GM12864 (cell line): ENCODE measurements at regions not wholly inside any gene's neighbourhood (a gene's known extent, or its start where the extent isn't known, plus 50 kb on each side); places are given as distances from the start of the nearest gene placed in this dataset.

Source experiments
- DNase-seq: peaks from one replicate; pipeline ENCODE4 v3.0.0-alpha.2; 2011; ENCODE audit warnings: low read depth
- H3K4me3 ChIP-seq: 2 replicates; pipeline ENCODE4 v1.5.1; 2011; ENCODE audit warnings: mild to moderate bottlenecking, low read depth, low read length, control low read depth
- TF ChIP-seq, protein P1 (sequence below): IDR thresholded peaks from 2 replicates; pipeline ENCODE4 v1.5.1; 2011; ENCODE audit warnings: low read depth, mild to moderate bottlenecking, moderate library complexity, low read length, control low read depth, inconsistent platforms; ENCODE audit errors: missing control alignments

DNA sequence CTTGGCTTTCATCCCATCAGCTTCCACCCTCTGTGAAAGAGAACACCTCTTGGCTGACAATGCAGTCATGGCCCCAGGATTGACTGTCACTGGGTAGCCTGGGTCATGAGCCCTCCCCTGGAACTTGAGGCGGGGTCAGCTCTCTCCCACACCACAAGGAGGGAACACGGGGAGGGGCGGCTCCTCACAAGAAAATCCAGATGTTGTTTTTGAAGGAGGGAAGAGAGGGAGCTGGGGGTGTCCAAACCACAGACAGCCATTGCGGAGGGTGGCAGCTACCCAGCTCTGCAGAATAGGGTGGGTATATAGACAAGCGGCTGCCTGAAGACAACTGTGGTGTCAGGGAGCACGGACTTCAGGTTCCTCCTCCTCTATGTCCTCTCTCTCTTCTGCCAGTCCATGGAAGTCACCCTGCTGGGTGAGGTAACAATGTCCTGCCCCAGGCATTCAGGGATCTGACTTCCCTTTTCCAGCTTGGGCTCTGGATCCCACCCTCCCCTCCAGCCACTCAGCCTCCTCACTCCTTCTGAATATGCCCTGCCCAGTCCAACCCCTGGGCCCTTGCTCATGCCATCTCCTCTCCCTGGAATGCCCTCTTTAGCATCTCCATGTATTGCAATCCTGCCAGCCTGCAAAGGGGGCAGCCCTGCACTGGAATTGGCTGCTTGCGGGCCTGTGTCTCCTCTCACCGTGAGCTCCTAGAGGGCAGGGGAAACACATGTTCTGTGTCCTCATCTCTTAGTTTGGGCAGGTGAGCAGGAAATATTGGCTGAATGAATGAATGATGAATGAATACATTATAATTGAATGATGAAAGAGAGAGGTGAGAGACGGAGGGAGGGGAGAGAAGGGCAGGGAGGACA is 60.9 kb upstream of the RUNX3 start:
- DNase-seq: no peak
- H3K4me3 ChIP-seq: no peak overlapping the region
- TF ChIP-seq, protein P1, sequence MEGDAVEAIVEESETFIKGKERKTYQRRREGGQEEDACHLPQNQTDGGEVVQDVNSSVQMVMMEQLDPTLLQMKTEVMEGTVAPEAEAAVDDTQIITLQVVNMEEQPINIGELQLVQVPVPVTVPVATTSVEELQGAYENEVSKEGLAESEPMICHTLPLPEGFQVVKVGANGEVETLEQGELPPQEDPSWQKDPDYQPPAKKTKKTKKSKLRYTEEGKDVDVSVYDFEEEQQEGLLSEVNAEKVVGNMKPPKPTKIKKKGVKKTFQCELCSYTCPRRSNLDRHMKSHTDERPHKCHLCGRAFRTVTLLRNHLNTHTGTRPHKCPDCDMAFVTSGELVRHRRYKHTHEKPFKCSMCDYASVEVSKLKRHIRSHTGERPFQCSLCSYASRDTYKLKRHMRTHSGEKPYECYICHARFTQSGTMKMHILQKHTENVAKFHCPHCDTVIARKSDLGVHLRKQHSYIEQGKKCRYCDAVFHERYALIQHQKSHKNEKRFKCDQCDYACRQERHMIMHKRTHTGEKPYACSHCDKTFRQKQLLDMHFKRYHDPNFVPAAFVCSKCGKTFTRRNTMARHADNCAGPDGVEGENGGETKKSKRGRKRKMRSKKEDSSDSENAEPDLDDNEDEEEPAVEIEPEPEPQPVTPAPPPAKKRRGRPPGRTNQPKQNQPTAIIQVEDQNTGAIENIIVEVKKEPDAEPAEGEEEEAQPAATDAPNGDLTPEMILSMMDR: no peak

GRCh38 chr1:24990136-24990535 is 60.1 kb upstream of the RUNX3 start:
- DNase-seq: no peak
- H3K4me3 ChIP-seq: no peak overlapping the region
- TF ChIP-seq, protein P1: no peak

DNA sequence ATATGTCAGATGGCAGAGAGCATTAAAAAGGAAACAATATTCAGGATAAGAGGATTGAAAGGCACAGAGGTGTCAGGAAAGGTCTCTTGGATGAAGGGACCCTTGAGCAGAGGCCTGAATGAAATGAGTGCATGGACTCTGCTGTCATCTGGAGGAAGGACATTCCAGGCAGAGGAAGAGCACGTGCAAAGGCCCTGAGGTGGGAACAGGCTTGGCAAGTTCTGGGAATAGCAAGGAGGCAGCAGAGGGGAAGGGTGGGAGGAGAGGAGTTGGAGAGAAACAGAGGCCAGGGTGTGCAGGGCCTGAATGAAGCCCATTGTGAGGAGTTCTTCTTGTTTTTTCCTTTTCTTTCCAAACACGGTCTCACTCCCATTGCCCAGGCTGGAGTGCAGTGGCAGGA is 59.0 kb upstream of the RUNX3 start:
- no peak overlapping the region for H3K4me3 ChIP-seq
- TF ChIP-seq, protein P1: no peak
- DNase-seq: no peak

DNA sequence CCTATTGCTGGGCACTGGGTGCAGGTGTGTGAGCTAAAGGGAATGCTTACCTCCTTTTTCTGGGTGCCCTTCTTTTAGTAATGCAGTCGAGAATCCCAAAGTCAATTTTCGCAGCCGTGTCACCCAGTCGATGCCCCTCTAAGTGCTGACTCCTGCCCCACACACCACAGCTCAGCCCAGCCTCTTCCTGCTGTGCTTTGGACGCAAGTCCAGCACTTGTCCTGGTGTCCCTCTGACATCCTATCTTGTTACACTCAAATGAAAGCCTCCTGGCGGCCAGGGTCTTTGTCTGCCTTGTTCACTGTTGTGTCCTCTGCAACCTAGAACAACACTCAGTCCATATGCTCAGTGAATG is 58.5 kb upstream of the RUNX3 start:
- H3K4me3 ChIP-seq: no peak overlapping the region
- TF ChIP-seq, protein P1: no peak
- no peak for DNase-seq

DNA sequence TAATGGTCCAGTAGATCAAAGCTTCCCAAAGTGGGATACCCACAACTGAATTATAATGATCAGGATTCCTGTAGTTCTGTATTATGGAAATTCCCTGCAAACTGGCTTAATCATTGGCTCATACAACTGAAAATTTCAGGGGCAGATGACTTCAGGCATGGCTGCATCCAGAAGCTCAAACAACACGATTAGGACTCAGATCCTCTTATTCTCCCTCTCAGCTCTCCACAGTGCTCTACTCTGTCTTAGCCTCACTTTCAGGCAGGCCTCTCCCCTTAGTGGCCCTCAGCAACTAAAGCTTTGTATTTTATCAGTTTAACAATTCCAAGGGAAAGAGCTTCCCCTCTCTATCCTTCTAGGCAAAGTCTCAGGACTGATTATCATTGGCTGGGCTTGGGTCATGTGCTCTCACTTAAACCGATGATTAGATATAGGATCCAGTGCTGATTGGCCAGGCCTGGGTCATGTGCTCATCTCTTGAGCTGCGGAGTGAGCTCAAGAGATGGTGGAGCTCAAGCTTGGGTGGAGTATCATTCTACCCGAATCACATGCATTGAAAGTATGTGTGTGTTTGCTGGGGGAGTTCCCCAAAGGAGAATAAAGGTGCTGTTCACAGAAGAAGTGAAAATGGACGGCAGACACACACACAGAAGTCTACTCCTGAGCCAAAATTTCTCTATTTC is 57.9 kb upstream of the RUNX3 start:
- H3K4me3 ChIP-seq: no peak overlapping the region
- no peak for DNase-seq
- TF ChIP-seq, protein P1: no peak

DNA sequence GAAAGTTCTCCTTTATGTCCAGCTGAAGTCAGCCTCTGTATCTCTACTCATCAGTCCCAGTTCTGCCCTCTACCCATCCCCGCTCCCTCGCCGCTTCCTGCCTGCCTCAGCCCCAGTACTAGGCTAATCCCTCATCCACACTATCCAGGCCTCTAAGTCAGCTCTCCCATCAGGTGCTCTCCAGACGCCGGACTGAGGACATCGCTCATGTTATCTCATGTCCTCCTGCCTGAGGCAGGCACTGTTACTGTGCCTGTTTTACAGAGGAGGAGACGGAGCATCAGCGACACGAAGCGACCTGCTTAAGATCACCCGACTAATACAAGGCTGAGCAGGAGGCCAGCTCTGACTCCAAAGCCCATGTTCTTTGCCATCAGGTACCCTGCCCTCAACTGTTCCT is 57.3 kb upstream of the RUNX3 start:
- no peak for DNase-seq
- no peak overlapping the region for H3K4me3 ChIP-seq
- TF ChIP-seq, protein P1: no peak
